IPS-18a (cell line): ENCODE measurements at regions not wholly inside any gene's neighbourhood (a gene's known extent, or its start where the extent isn't known, plus 50 kb on each side); places are given as distances from the start of the nearest gene placed in this dataset.

Experiments
- H3K27ac ChIP-seq: one replicate; pipeline ENCODE4 v1.5.1; 2013; ENCODE audit warnings: low read length
- H3K27me3 ChIP-seq: one replicate; pipeline ENCODE4 v1.6.1; 2013; ENCODE audit warnings: mild to moderate bottlenecking, low read length; ENCODE audit not compliant: control insufficient read depth, insufficient read depth
- H3K36me3 ChIP-seq: one replicate; pipeline ENCODE4 v1.6.1; 2013; ENCODE audit warnings: low read depth, low read length; ENCODE audit not compliant: control insufficient read depth
- H3K4me1 ChIP-seq: one replicate; pipeline ENCODE4 v1.6.1; 2013; ENCODE audit warnings: low read depth, low read length; ENCODE audit not compliant: control insufficient read depth
- H3K4me3 ChIP-seq: one replicate; pipeline ENCODE4 v1.5.1; 2013; ENCODE audit warnings: low read length
- H3K9ac ChIP-seq: one replicate; pipeline ENCODE4 v1.6.1; 2013; ENCODE audit warnings: mild to moderate bottlenecking, low read length, moderate library complexity
- H3K9me3 ChIP-seq: one replicate; pipeline ENCODE4 v1.6.1; 2013; ENCODE audit warnings: low read depth, low read length; ENCODE audit not compliant: control insufficient read depth

GRCh38 chr4:124535003-124535402 lies 177.5 kb downstream of the ANKRD50 start:
- no peak overlapping the region for H3K27ac ChIP-seq
- no peaks in the 10 kb centered on the region for H3K9me3 ChIP-seq
- H3K4me3 ChIP-seq: no peak overlapping the region
- H3K4me1 ChIP-seq: no peaks in the 10 kb centered on the region
- H3K9ac ChIP-seq: no peak overlapping the region
- H3K36me3 ChIP-seq: no peaks in the 10 kb centered on the region
- H3K27me3 ChIP-seq: no peaks in the 10 kb centered on the region

- Histone ChIP-seq H3K9me3 (no peaks in the 10 kb centered on the region), H3K27ac (no peak overlapping the region), H3K27me3 (no peaks in the 10 kb centered on the region), H3K4me3 (no peak overlapping the region), H3K4me1 (no peaks in the 10 kb centered on the region), H3K9ac (no peak overlapping the region), H3K36me3 (no peaks in the 10 kb centered on the region)
Measured at GRCh38 chr4:124536946-124537345, 175.6 kb downstream of the ANKRD50 start.

- Histone ChIP-seq H3K36me3 (no peaks in the 10 kb centered on the region), H3K27ac (no peak overlapping the region), H3K9ac (no peak overlapping the region), H3K9me3 (no peaks in the 10 kb centered on the region), H3K4me1 (no peaks in the 10 kb centered on the region), H3K4me3 (no peak overlapping the region), H3K27me3 (no peaks in the 10 kb centered on the region)
Measured at GRCh38 chr4:124537971-124538370, 174.6 kb downstream of the ANKRD50 start.

GRCh38 chr4:124540014-124540413 lies 172.5 kb downstream of the ANKRD50 start:
- Histone ChIP-seq H3K4me3 (no peak overlapping the region), H3K27me3 (no peaks in the 10 kb centered on the region), H3K27ac (no peak overlapping the region), H3K9ac (no peak overlapping the region), H3K36me3 (no peaks in the 10 kb centered on the region), H3K9me3 (no peaks in the 10 kb centered on the region), H3K4me1 (no peaks in the 10 kb centered on the region)

GRCh38 chr4:124541652-124542420 lies 170.7 kb downstream of the ANKRD50 start:
- Histone ChIP-seq H3K4me3 (no peak overlapping the region), H3K4me1 (no peaks in the 10 kb centered on the region), H3K9ac (no peak overlapping the region), H3K27me3 (no peaks in the 10 kb centered on the region), H3K36me3 (no peaks in the 10 kb centered on the region), H3K27ac (no peak overlapping the region), H3K9me3 (no peaks in the 10 kb centered on the region)

GRCh38 chr4:124555959-124556358 lies 156.6 kb downstream of the ANKRD50 start:
- Histone ChIP-seq H3K27me3 (no peaks in the 10 kb centered on the region), H3K4me1 (no peaks in the 10 kb centered on the region), H3K36me3 (no peaks in the 10 kb centered on the region), H3K9me3 (peaks cover 8% of the 10 kb centered on the region), H3K4me3 (no peak overlapping the region), H3K27ac (no peak overlapping the region), H3K9ac (no peak overlapping the region)

GRCh38 chr4:124564121-124564520 lies 148.4 kb downstream of the ANKRD50 start:
- Histone ChIP-seq H3K4me1 (peaks cover 10% of the 10 kb centered on the region), H3K9ac (no peak overlapping the region), H3K36me3 (no peaks in the 10 kb centered on the region), H3K27me3 (no peaks in the 10 kb centered on the region), H3K4me3 (no peak overlapping the region), H3K9me3 (peaks cover 9% of the 10 kb centered on the region), H3K27ac (no peak overlapping the region)

- Histone ChIP-seq H3K27me3 (no peaks in the 10 kb centered on the region), H3K9ac (no peak overlapping the region), H3K27ac (no peak overlapping the region), H3K4me1 (peaks cover 10% of the 10 kb centered on the region), H3K9me3 (peaks cover 7% of the 10 kb centered on the region), H3K4me3 (no peak overlapping the region), H3K36me3 (no peaks in the 10 kb centered on the region)
Measured at GRCh38 chr4:124565371-124565770, 147.2 kb downstream of the ANKRD50 start.

GRCh38 chr4:124566030-124566429 lies 146.5 kb downstream of the ANKRD50 start:
- Histone ChIP-seq H3K9me3 (peaks cover under 1% of the 10 kb centered on the region), H3K36me3 (no peaks in the 10 kb centered on the region), H3K27me3 (no peaks in the 10 kb centered on the region), H3K4me1 (peaks cover 10% of the 10 kb centered on the region), H3K27ac (no peak overlapping the region), H3K9ac (no peak overlapping the region), H3K4me3 (no peak overlapping the region)

GRCh38 chr4:124573056-124573455 lies 139.5 kb downstream of the ANKRD50 start:
- no peak overlapping the region for H3K9ac ChIP-seq
- H3K36me3 ChIP-seq: no peaks in the 10 kb centered on the region
- peaks cover 4% of the 10 kb centered on the region for H3K9me3 ChIP-seq
- no peaks in the 10 kb centered on the region for H3K27me3 ChIP-seq
- H3K4me3 ChIP-seq: no peak overlapping the region
- H3K27ac ChIP-seq: no peak overlapping the region
- H3K4me1 ChIP-seq: no peaks in the 10 kb centered on the region

GRCh38 chr4:124579896-124580295 lies 132.6 kb downstream of the ANKRD50 start:
- H3K4me1 ChIP-seq: no peaks in the 10 kb centered on the region
- peaks cover 16% of the 10 kb centered on the region for H3K9me3 ChIP-seq
- H3K27ac ChIP-seq: no peak overlapping the region
- H3K9ac ChIP-seq: no peak overlapping the region
- no peak overlapping the region for H3K4me3 ChIP-seq
- H3K27me3 ChIP-seq: no peaks in the 10 kb centered on the region
- H3K36me3 ChIP-seq: no peaks in the 10 kb centered on the region

- Histone ChIP-seq H3K27ac (no peak overlapping the region), H3K9ac (no peak overlapping the region), H3K27me3 (no peaks in the 10 kb centered on the region), H3K4me3 (no peak overlapping the region), H3K4me1 (no peaks in the 10 kb centered on the region), H3K9me3 (peaks cover 12% of the 10 kb centered on the region), H3K36me3 (no peaks in the 10 kb centered on the region)
Measured at GRCh38 chr4:124583797-124584196, 128.7 kb downstream of the ANKRD50 start.
